GM19035 (cell line): ENCODE measurements at regions not wholly inside any gene's neighbourhood (a gene's known extent, or its start where the extent isn't known, plus 50 kb on each side); places are given as distances from the start of the nearest gene placed in this dataset.
"Not testable (repeated sequence)": the region's sequence is repeated elsewhere in the genome, so short reads cannot be mapped to it uniquely, and the experiment has no call there.

Source experiments
- ATAC-seq: cut with Tn5 transposase; IDR thresholded peaks from one replicate; pipeline ENCODE4 v1.9.1; 2021; ENCODE audit not compliant: unreplicated experiment

DNA sequence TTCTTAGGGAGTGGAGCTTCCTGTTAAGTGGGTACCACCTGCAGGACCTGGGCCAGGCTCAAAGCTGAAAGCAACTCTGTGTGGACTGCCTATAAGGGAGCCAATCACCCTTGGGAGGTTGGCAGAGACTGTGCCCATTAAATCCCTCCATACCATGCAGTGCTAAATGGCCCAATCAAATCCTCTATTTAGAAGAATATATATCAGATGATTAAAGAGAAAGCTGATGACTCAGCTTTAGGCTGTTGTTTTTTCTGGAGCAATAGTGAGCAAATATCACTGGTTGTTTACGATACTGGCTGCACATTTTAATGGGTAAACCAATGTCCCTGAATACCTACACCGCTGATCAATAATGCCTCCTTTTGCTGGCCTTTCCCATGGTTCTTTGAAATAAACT is 101.3 kb downstream of the TMX1 start:
- ATAC-seq = no peak

DNA sequence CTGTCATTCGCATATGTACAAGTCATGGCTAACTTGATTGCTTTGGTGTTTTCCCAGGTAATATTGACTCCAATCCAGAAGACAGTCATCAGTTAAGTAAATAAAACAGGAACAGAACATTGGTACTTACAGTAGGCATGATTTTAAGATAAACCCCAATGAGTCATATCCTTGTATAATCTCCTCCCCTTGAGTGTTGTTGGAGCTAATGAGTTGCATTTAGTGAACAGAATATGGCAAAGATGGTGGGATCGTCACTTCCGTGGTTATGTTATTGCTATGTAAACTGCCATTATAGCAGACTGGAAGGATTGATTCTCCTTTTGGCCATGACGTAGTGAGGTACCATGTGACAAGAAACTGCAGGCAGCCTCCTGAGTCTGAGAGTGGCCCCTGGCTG is 102.2 kb downstream of the TMX1 start:
- no peak for ATAC-seq

DNA sequence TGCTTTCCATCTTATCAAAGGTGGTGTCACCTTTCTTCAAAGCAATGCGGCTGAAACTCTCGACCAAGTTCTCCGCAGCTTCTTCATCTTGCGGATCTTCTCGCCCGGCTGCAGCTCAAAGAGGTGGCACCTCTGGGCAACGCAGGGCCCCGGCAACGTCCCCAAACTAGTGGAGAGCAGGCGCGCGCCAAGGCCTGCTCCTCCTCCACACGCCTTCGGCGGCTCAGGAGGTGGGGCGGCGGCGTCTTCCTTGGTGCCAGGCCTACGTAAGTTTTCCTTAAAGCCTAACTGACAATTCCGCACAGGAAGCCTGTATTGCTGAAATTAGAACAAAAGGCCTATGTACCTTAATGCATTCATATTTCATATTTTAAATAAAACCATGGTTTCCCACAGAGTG is 112.0 kb downstream of the TMX1 start:
- no peak for ATAC-seq

DNA sequence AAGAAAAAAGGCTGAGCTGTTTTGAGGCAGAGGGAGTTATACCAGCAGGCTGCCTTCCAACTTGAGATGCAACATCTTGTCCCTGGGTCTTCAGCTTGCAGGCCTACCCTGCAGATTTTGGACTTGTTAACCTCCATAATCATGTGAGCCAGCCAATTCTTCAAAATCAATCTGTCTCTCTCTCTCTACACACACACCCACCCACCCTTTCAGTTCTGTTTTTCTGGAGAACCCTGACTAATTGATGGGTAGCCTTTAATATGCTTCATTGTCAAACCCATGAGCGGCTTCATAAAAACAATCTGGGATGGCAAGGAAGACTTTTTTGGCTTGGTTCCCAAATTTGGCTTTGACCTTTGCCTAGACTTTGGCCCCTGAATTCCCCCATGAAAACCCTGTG is 113.9 kb downstream of the TMX1 start:
- no peak for ATAC-seq

DNA sequence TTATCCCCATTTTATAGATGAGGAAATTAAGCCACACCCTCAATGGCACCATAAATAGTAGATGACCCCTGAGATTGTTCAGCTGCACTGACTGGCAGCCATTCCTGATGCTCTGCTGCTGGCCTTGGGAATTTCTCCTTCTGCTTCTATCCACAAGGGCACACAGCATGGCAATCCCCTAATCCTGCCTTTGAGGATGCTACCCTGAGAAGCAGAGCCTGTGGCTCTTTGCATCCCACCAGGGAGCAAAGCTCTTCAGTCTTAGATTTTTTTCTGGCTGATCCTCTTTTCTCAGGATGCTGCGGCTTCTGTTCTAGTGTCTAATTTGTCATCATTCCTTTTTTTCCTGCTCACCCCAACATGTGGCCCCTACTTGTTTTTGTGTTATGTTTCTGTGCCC is 114.8 kb downstream of the TMX1 start:
- no peak for ATAC-seq

DNA sequence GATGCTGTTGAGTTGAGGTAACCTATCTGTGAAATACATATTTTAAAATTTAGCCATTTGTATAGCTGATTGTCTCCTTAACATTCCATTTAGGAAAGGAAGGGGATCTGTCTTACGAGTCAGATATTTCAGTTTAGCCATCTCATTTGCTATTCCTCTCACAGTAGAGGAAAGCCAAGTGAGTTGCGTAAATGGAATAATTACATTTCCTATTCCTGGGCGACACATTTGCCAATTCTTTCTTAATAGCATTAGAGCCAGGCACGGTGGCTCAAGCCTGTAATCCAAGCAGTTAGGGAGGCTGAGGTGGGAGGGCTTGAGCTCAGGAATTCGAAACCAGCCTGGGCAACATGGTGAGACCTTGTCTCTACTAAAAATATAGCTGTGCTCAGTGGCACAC is 116.3 kb downstream of the TMX1 start:
- no peak for ATAC-seq

DNA sequence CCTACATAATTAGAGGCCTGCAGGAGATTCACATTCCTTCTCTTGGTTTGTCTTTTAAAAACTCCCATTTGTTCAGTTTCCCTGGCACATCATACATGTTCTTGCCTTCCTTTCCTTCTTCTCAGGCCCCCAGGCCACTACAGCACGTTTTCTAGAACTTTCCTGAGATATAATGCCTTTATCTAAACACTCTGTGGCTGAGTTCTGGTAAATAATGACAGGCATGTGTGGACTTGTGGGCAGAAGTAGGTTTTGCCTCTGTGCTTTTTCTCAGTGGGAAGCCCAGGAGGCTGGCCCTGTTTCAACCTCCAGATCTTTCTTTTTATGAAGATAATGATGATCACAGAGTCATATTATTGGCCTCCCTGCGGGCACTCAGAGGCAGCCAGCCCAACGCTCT is 117.2 kb downstream of the TMX1 start:
- ATAC-seq = no peak

DNA sequence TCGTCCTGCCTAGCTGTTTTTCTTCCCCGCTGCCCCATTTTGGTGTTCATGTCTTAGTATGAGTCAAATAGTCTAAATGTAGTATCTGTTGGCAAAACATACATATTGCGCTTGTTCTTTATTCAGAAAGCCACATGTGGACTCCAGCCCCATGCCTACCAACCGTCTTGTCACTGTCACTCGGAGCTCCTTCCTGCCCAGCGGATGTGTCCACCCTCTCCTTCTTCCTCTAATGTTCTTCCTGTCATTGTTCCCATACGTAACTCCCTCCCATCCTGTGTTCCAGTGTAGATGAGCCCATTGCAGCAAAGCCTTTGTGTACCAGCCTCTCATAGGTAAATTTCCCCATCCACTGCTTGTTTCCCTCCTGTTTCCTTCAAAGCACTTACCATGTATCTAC is 120.5 kb downstream of the TMX1 start:
- ATAC-seq = no peak

DNA sequence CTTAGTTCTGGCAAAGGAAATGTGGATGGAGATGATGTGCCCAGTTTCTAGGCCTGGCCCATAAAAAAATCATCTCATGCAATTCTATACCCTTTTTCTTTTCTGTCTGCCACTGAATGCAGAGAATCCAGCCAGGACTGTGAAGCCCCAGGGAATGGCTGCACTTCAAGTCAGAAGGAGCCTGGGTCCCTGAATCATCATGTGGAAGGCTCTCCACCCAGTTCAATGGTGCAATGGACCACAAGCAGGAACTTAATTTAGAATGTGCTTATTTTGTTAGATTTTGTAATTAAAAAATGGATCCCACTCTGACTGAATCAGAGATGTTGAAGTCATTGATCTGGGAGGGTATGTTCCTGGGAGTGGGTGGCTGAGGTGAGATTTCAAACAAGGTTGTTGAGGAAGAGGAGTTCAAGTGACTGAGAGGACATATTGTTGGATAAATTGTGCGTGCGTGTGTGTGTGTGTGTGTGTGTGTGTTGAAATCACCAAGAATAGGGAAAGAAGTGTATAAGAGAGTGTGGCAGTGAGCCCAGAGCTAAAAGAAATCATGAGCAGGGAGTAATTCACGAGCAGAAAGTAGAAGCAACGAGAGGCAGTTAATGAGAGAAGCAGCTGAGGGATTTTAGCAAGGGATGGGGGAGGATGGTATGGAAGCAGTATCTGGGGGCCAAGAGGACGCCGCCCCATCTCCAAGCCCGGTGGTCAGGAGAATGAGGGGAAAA is 125.4 kb downstream of the TMX1 start:
- ATAC-seq = no peak

DNA sequence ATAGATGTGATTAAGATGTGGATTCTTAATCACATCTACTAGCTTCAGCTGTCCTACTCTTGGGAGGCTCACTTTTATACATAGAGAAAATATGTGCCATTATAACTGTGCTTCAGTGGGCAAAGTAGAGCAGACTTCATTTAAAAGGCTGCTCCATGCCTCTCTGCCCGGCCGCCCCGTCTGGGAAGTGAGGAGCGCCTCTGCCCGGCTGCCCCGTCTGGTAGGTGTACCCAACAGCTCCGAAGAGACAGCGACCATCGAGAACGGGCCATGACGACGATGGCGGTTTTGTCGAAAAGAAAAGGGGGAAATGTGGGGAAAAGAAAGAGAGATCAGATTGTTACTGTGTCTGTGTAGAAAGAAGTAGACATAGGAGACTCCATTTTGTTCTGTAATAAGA is 126.4 kb downstream of the TMX1 start:
- ATAC-seq = not testable (repeated sequence)

DNA sequence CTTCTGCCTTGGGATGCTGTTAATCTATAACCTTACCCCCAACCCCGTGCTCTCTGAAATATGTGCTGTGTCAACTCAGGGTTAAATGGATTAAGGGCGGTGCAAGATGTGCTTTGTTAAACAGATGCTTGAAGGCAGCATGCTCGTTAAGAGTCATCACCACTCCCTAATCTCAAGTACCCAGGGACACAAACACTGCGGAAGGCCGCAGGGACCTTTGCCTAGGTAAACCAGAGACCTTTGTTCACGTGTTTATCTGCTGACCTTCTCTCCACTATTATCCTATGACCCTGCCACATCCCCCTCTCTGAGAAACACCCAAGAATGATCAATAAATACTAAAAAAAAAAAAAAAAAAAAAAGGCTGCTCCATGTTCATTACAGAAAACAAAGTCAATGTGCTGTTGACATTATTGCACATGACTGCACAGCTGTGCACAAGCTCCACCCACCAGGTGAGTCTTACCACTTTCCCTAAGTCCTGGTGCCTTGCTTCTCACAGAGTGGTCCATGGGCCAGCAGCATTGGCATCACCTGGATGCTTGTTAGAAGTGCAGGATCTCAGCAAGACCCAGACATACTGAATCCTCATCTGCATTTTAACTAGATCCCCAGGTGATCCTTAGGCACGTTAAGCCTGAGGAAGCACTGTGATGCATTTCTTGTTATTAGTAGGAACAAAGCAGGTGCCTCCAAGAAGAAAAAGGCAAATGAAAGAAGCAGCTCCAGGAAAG is 127.0 kb downstream of the TMX1 start:
- ATAC-seq = not testable (repeated sequence)

DNA sequence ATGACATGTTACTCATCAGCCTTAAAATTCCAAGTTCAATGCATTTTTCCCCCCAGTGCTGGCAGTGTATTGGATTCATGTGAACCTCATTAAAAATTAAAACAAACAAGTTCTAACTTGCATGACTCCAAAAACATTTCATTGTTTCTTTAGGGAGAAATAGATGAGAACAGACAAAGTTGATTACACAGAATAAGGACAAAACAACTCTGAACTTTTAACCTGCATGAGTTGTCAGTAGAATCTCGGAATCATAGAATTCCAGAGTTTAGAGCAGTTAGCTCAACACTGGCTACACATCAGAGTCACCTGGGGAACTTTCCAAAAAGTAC is 127.5 kb downstream of the TMX1 start:
- ATAC-seq = no peak

DNA sequence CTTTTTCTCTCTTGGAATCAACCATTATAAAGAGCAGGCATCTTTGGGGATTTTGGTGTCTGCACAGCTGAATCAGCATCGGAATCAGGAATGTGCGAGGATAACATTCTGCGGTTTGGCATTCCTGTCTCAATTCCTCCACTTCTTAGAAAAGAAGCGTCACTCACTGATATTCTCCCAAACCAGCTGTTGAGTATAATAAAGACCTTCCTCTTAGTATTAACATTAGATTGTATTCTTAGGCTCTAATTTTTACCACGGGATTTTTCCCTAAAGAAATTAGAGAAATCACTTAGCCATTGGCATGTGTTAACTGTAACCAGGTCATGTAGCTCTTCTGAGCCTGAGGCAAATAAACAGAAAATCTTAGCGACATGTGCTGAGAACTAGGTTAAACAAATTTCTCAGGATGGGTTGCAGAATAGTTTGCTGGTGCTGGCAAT is 128.7 kb downstream of the TMX1 start:
- no peak for ATAC-seq

DNA sequence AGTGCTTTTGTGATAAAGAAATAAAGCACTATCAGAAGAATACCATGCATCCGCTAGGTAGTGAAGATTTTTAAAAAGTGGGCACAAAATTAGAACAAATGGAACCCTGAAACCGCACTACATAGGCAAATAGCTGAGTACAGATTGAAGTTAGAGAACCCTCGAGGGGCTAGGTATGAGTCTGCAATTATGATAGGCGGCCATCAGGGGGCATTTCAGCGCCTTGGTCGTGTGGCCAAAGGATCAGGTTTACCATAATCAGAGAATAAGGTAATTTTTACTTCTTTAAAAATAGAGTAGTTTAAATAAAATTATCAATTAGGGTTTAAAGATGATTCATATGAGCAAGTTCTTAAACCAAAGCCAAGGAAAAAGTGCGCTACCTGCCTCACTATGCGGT is 129.8 kb downstream of the TMX1 start:
- no peak for ATAC-seq

DNA sequence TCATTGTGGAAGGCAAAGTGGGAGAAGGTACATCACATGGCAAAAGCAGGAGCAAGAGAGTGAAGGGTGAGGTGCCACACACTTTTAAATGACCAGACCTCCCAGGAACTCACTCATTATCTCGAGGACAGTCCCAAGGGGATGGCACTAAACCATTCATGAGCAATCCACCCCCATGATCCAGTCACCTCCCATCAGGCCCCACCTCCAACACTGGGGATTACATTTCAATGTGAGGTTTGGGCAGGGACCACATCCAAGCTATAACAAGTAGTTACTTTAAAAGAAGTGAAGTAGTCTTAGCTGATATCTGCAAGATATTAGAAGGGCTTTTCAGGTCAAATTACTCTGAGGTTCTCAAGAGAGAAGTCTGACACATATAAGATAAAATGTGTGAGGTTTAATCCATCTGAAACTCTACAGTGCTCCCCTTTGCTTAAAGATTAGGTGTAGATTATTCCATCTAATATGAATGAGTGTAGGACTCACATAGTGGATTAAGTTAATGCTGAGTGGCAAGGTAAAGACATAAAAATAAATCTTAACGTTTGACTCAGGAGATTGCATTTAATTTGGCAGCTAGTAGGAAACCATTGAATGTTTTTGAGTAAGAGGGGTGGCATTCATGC is 130.8 kb downstream of the TMX1 start:
- ATAC-seq = no peak

DNA sequence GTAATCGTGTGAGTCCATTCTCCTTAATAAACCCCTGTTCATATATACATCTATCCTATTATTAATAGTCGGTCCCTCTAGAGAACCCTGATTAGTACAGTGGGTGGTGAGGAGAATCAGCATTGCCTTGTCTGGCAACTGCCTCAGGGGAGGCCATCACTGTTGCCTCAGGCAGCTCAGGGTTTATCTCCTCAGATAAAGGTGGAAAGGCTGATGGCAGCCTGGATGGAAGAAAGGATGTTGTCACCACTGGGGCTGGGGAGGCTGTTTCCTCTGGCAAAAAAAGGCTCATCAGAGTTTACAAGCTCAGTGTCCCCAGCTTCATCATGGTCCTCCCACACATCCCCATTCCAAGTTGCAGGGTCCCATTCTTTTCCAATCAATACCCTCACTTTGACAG is 137.1 kb downstream of the TMX1 start:
- ATAC-seq = not testable (repeated sequence)

DNA sequence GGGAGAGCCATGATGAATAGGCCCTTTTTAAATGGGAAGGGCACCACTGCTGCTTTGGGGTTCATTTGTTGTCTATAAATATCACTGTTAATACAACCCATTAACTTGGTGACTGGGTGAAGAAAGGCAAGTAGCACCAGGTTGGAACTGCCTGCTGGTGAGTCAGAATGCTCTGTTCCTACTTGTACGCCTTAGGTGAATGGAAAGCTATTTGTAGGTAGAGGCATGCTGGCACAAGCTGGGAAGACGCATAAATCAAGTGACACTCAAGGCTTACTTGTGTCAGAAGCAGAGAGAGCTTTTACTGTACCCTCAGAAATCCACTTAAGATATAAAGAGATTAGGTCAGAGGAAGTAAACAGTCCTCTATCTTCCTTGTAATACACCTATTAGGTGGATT is 142.5 kb downstream of the TMX1 start:
- no peak for ATAC-seq

DNA sequence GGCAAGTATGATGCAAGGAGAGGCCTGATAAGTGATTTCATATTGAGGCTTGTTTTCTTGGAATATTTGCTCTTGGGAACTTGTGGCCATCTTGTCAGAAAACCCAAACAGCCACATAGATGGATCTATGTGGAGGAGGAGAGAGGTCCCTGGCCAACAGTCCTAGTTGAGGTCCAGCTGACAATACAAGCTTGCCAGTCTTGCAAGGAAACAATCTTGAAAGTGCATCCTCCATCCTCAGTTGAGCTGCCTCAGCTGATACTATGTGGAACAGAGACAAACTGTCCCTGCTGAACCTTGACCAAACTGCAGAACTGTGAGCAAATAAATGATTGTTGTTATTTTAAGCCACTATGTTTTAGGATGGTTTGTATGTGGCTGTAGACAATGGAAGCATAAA is 146.4 kb downstream of the TMX1 start:
- no peak for ATAC-seq

DNA sequence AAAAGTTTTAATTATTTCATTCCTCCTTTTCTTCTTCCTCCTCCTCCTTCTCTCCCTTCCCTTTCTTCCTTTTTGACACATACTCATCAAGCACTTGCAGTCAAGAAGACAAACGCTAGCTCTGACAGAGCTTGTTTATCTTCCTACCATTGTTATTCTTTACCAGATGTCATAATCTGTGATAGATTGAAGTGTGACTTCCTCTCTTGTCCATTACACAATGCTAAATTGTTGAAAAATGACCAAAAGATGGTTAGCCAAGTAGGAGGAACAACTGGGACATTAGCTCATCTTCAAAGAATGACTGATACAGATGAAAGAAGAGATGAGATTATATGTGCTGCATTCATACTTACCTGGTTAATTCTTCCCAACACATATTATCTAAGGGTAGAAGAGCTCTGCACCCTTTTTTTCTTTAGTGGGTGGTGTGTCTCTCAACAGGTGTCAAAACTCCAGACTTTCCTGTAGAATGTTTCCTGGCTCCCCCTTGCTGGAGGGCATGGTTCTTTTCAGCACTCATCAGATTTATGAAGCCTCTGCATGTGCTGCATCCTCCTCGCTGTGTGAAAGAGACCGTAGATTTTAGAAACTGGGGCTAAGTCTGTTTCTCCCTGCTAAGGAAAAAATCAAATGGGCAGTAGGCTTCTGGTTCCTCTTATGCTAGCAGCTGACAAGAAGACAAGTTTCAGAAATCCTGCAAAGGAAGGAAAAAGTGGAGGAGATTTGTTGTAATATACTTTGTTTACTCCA is 147.1 kb downstream of the TMX1 start:
- ATAC-seq = no peak

DNA sequence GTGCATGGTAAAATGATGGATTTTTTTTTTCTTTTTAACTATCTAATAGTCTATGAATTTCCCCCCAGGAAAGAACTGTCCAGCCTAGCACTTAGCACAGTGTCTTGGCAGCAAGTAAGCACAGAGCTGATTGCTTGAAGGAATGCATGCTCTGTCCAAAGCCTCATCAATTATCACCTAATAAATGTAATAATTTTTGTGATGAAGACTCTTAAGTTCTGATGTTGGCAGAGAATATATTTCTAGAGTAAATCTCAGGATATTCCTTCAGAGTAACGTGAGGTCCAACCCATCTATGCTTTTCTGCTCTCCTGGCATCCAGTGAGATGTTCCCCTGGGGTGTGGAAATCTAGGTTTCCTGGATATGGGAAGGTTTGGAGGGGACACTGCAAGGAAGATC is 152.4 kb downstream of the TMX1 start:
- ATAC-seq = no peak

DNA sequence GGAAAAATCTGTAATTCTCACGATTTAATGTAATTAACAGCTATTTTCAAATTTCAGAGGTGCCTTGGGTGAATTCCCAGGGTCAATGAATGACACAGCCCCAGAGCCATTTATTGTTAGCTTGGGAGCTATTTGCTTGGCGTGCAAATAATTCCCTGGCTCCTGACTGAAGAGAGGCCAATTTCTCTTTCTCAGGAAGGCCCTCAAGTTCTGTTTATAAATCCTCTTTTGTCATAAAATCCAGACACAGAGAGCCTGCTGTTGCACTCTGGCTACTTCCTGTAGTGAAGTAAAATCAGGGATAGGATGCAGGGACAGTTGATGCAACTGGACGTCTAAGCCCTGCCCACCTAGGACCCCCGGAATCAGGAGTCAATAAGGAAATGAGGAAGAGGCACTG is 154.3 kb downstream of the TMX1 start:
- ATAC-seq = no peak

DNA sequence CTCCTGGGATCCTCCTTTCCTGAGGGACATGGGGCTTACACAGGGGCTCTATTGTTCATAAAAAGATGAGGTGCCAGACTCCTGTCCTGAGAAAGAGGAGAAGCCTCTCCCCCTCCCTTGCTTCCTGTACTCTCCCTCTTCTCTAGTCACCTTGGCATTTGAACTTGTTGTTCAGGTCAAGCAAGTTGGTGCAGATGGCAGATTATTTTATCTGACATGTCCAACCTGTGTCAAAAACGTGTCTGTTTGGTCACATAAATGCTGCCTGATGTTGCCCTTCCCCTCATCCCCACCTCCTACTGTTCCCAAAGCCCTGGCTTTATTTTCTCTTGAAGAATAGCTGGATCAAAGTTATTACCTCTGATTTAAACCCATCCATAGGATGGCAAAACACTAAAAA is 154.8 kb downstream of the TMX1 start:
- ATAC-seq = no peak
